ENCODE measurements at regions not wholly inside any gene's neighbourhood (a gene's known extent, or its start where the extent isn't known, plus 50 kb on each side); places are given as distances from the start of the nearest gene placed in this dataset.

- H3K4me1 Mint-ChIP-seq (ENCODE audit: insufficient read depth, unreplicated experiment): peaks cover 10% of the 10 kb centered on the region
- no peak overlapping the region for H3K4me3 Mint-ChIP-seq (ENCODE audit: unreplicated experiment)
- H3K36me3 Mint-ChIP-seq (ENCODE audit: insufficient read depth, unreplicated experiment): no peaks in the 10 kb centered on the region
- no peaks in the 10 kb centered on the region for H3K27me3 Mint-ChIP-seq (ENCODE audit: insufficient read depth, unreplicated experiment)
- no peak for TF ChIP-seq CTCF (IDR thresholded peaks at IDR 0.05; ENCODE audit: unreplicated experiment)
- POLR2A ChIA-PET: no interaction called here
- DNase-seq (ENCODE audit: unreplicated experiment): no peak
- CTCF ChIA-PET: interaction anchor here (0.5 to 1.7 kb wide), 3 partner anchors 9 to 95 kb away, joined by 3 to 10 read pairs (median 3); no protein-coding TSS in a partner anchor
- BruUV-seq (replicated peaks): no TSS peak
- intact Hi-C loops (cut with micrococcal nuclease): no loop called here
- no peaks in the 10 kb centered on the region for H3K9me3 Mint-ChIP-seq (ENCODE audit: unreplicated experiment)
- H3K27ac Mint-ChIP-seq (ENCODE audit: low read depth, unreplicated experiment): no peak overlapping the region
These were observed 635.9 kb downstream of the TLE1 start for GRCh38 chr9:81053298-81054025.

- no peak for TF ChIP-seq CTCF (IDR thresholded peaks at IDR 0.05; ENCODE audit: unreplicated experiment)
- Mint-ChIP-seq H3K4me1 (ENCODE audit: insufficient read depth, unreplicated experiment) (peaks cover 10% of the 10 kb centered on the region), H3K4me3 (ENCODE audit: unreplicated experiment) (no peak overlapping the region), H3K27ac (ENCODE audit: low read depth, unreplicated experiment) (no peak overlapping the region), H3K27me3 (ENCODE audit: insufficient read depth, unreplicated experiment) (no peaks in the 10 kb centered on the region), H3K36me3 (ENCODE audit: insufficient read depth, unreplicated experiment) (no peaks in the 10 kb centered on the region), H3K9me3 (ENCODE audit: unreplicated experiment) (no peaks in the 10 kb centered on the region)
- POLR2A ChIA-PET: no interaction called here
- CTCF ChIA-PET: interaction anchor here (0.5 to 1.7 kb wide), 3 partner anchors 10 to 95 kb away, joined by 3 to 10 read pairs (median 3); no protein-coding TSS in a partner anchor
- DNase-seq (ENCODE audit: unreplicated experiment): peak; percentile 43
- intact Hi-C loops (cut with micrococcal nuclease): no loop called here
- BruUV-seq (replicated peaks): no TSS peak
These were observed 636.5 kb downstream of the TLE1 start for GRCh38 chr9:81052846-81053245.

GRCh38 chr9:81047280-81047679 lies 642.1 kb downstream of the TLE1 start:
- H3K27me3 Mint-ChIP-seq (ENCODE audit: insufficient read depth, unreplicated experiment): no peaks in the 10 kb centered on the region
- no peaks in the 10 kb centered on the region for H3K36me3 Mint-ChIP-seq (ENCODE audit: insufficient read depth, unreplicated experiment)
- TF ChIP-seq CTCF (IDR thresholded peaks at IDR 0.05; ENCODE audit: unreplicated experiment): no peak
- H3K4me1 Mint-ChIP-seq (ENCODE audit: insufficient read depth, unreplicated experiment): no peaks in the 10 kb centered on the region
- POLR2A ChIA-PET: interaction anchor here (0.5 kb wide), 1 partner anchor 416 kb away, joined by 3 read pairs; no protein-coding TSS in a partner anchor
- no peaks in the 10 kb centered on the region for H3K9me3 Mint-ChIP-seq (ENCODE audit: unreplicated experiment)
- no peak for DNase-seq (ENCODE audit: unreplicated experiment)
- CTCF ChIA-PET: interaction anchor here (0.5 kb wide), 1 partner anchor 69 kb away, joined by 3 read pairs; no protein-coding TSS in a partner anchor
- H3K27ac Mint-ChIP-seq (ENCODE audit: low read depth, unreplicated experiment): no peak overlapping the region
- no peak overlapping the region for H3K4me3 Mint-ChIP-seq (ENCODE audit: unreplicated experiment)
- intact Hi-C loops (cut with micrococcal nuclease): no loop called here
- no TSS peak for BruUV-seq (replicated peaks)

- Mint-ChIP-seq H3K27me3 (ENCODE audit: insufficient read depth, unreplicated experiment) (no peaks in the 10 kb centered on the region), H3K4me1 (ENCODE audit: insufficient read depth, unreplicated experiment) (no peaks in the 10 kb centered on the region), H3K36me3 (ENCODE audit: insufficient read depth, unreplicated experiment) (no peaks in the 10 kb centered on the region), H3K27ac (ENCODE audit: low read depth, unreplicated experiment) (no peak overlapping the region), H3K4me3 (ENCODE audit: unreplicated experiment) (no peak overlapping the region), H3K9me3 (ENCODE audit: unreplicated experiment) (no peaks in the 10 kb centered on the region)
- ChIA-PET CTCF (no interaction called here), POLR2A (interaction anchor here (0.7 kb wide), 2 partner anchors 507 to 627 kb away, joined by 3 read pairs; no protein-coding TSS in a partner anchor)
- no peak for DNase-seq (ENCODE audit: unreplicated experiment)
- BruUV-seq (replicated peaks): no TSS peak
- no peak for TF ChIP-seq CTCF (IDR thresholded peaks at IDR 0.05; ENCODE audit: unreplicated experiment)
- intact Hi-C loops (cut with micrococcal nuclease): no loop called here
These were observed 643.7 kb downstream of the TLE1 start for GRCh38 chr9:81045658-81046057.

Data from MCF 10A (cell line).